DOHH2 (cell line): ENCODE measurements at regions not wholly inside any gene's neighbourhood (a gene's known extent, or its start where the extent isn't known, plus 50 kb on each side); places are given as distances from the start of the nearest gene placed in this dataset.

Experiments
- EZH2phosphoT487 ChIP-seq: fragments of 200-600 bp; sonication (generic); IDR thresholded peaks from 2 replicates; pipeline ENCODE4 v1.6.1; 2017; ENCODE audit warnings: borderline replicate concordance, mild to moderate bottlenecking, antibody characterized with exemption, low read length, moderate library complexity, mixed read lengths
- TF ChIP-seq, protein P1 (sequence below): fragments of 200-600 bp; sonication (generic); IDR thresholded peaks from one replicate; pipeline ENCODE4 v1.5.1; 2014; ENCODE audit warnings: antibody characterized with exemption, mild to moderate bottlenecking, low read depth, low read length; ENCODE audit not compliant: poor library complexity, severe bottlenecking

- TF ChIP-seq, protein P1, sequence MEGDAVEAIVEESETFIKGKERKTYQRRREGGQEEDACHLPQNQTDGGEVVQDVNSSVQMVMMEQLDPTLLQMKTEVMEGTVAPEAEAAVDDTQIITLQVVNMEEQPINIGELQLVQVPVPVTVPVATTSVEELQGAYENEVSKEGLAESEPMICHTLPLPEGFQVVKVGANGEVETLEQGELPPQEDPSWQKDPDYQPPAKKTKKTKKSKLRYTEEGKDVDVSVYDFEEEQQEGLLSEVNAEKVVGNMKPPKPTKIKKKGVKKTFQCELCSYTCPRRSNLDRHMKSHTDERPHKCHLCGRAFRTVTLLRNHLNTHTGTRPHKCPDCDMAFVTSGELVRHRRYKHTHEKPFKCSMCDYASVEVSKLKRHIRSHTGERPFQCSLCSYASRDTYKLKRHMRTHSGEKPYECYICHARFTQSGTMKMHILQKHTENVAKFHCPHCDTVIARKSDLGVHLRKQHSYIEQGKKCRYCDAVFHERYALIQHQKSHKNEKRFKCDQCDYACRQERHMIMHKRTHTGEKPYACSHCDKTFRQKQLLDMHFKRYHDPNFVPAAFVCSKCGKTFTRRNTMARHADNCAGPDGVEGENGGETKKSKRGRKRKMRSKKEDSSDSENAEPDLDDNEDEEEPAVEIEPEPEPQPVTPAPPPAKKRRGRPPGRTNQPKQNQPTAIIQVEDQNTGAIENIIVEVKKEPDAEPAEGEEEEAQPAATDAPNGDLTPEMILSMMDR = no peak
- TF ChIP-seq EZH2phosphoT487 = no peak
These were observed 449.5 kb downstream of the VRK1 start for GRCh38 chr14:97246648-97247047.
